DOHH2 (cell line): ENCODE measurements at regions not wholly inside any gene's neighbourhood (a gene's known extent, or its start where the extent isn't known, plus 50 kb on each side); places are given as distances from the start of the nearest gene placed in this dataset.

Experiments used
- H3F3A ChIP-seq: fragments of 200-600 bp; sonication (generic), shearing (Covaris generic); 2 replicates; pipeline ENCODE4 v1.6.0; 2016; ENCODE audit warnings: antibody characterized with exemption, mild to moderate bottlenecking; ENCODE audit not compliant: control insufficient read depth, insufficient read depth
- H3K27ac ChIP-seq: fragments of 200-600 bp; sonication (generic); 2 replicates; pipeline ENCODE4 v1.5.1; 2014; ENCODE audit warnings: low read depth, mild to moderate bottlenecking, low read length, moderate library complexity
- H3K27me3 ChIP-seq: fragments of 200-600 bp; sonication (generic); 2 replicates; pipeline ENCODE4 v1.6.1; 2014; ENCODE audit warnings: mild to moderate bottlenecking, low read length, mixed read lengths; ENCODE audit not compliant: control insufficient read depth
- H3K36me3 ChIP-seq: fragments of 200-600 bp; sonication (generic); 2 replicates; pipeline ENCODE4 v1.6.1; 2014; ENCODE audit warnings: mild to moderate bottlenecking, low read length, moderate library complexity, mixed read lengths; ENCODE audit not compliant: control insufficient read depth
- H3K4me1 ChIP-seq: fragments of 200-600 bp; sonication (generic); 2 replicates; pipeline ENCODE4 v1.6.1; 2014; ENCODE audit warnings: mild to moderate bottlenecking, low read length, mixed read lengths; ENCODE audit not compliant: control insufficient read depth
- H3K4me2 ChIP-seq: fragments of 200-600 bp; sonication (generic); 2 replicates; pipeline ENCODE4 v1.6.0; 2014; ENCODE audit warnings: mild to moderate bottlenecking, low read length, moderate library complexity
- H3K4me3 ChIP-seq: fragments of 200-600 bp; sonication (generic); 2 replicates; pipeline ENCODE4 v1.5.1; 2014; ENCODE audit warnings: mild to moderate bottlenecking, low read length, mixed read lengths
- H3K79me2 ChIP-seq: fragments of 200-600 bp; sonication (generic); 2 replicates; pipeline ENCODE4 v1.6.1; 2014; ENCODE audit warnings: mild to moderate bottlenecking, low read length, mixed read lengths; ENCODE audit not compliant: control insufficient read depth
- H3K9me2 ChIP-seq: fragments of 200-600 bp; sonication (generic); replicated peaks from 2 replicates; pipeline ENCODE4 v1.6.1; 2014; ENCODE audit warnings: mild to moderate bottlenecking, low read length, mixed read lengths; ENCODE audit not compliant: control insufficient read depth
- H3K9me3 ChIP-seq: fragments of 200-600 bp; sonication (generic); 2 replicates; pipeline ENCODE4 v1.6.1; 2014; ENCODE audit warnings: antibody characterized with exemption, low read length, mixed read lengths; ENCODE audit not compliant: control insufficient read depth, insufficient read depth
- H4K20me1 ChIP-seq: fragments of 200-600 bp; sonication (generic); 2 replicates; pipeline ENCODE4 v1.6.0; 2014; ENCODE audit warnings: low read depth, mild to moderate bottlenecking, antibody characterized with exemption, low read length, moderate library complexity; ENCODE audit not compliant: control insufficient read depth, insufficient read depth
- CTCF ChIP-seq: fragments of 200-600 bp; sonication (generic); IDR thresholded peaks from one replicate; pipeline ENCODE4 v1.5.1; 2014; ENCODE audit warnings: antibody characterized with exemption, mild to moderate bottlenecking, low read depth, low read length; ENCODE audit not compliant: poor library complexity, severe bottlenecking
- EZH2phosphoT487 ChIP-seq: fragments of 200-600 bp; sonication (generic); IDR thresholded peaks from 2 replicates; pipeline ENCODE4 v1.6.1; 2017; ENCODE audit warnings: borderline replicate concordance, mild to moderate bottlenecking, antibody characterized with exemption, low read length, moderate library complexity, mixed read lengths

GRCh38 chr4:111793433-111794091, 351.7 kb upstream of the FAM241A start:
- no peak overlapping the region for H3K4me2 ChIP-seq

GRCh38 chr4:111797455-111798163, 347.6 kb upstream of the FAM241A start:
- Histone ChIP-seq H3K9me3 (no peaks in the 10 kb centered on the region), H3K4me1 (no peaks in the 10 kb centered on the region), H4K20me1 (no peaks in the 10 kb centered on the region), H3F3A (no peaks in the 10 kb centered on the region), H3K36me3 (no peaks in the 10 kb centered on the region), H3K79me2 (no peaks in the 10 kb centered on the region), H3K9me2 (no peaks in the 10 kb centered on the region; the same call in 1 of the 2 replicates), H3K27me3 (no peaks in the 10 kb centered on the region), H3K4me2 (no peak overlapping the region), H3K4me3 (no peak overlapping the region), H3K27ac (no peak overlapping the region)
- TF ChIP-seq CTCF: no peak
- TF ChIP-seq EZH2phosphoT487: no peak

More at GRCh38 chr4:111793433-111794091, 351.7 kb upstream of the FAM241A start:
- H3K36me3 ChIP-seq: no peaks in the 10 kb centered on the region
- no peaks in the 10 kb centered on the region; the same call in 1 of the 2 replicates for H3K9me2 ChIP-seq
- no peak overlapping the region for H3K4me3 ChIP-seq
- no peaks in the 10 kb centered on the region for H3K27me3 ChIP-seq
- no peaks in the 10 kb centered on the region for H3K9me3 ChIP-seq
- no peaks in the 10 kb centered on the region for H3K79me2 ChIP-seq
- H4K20me1 ChIP-seq: no peaks in the 10 kb centered on the region
- no peak for TF ChIP-seq EZH2phosphoT487
- no peak for TF ChIP-seq CTCF
- no peaks in the 10 kb centered on the region for H3K4me1 ChIP-seq
- H3F3A ChIP-seq: no peaks in the 10 kb centered on the region
- H3K27ac ChIP-seq: no peak overlapping the region

- Histone ChIP-seq H3K4me1 (no peaks in the 10 kb centered on the region), H3K4me3 (no peak overlapping the region), H3K27ac (no peak overlapping the region), H3F3A (no peaks in the 10 kb centered on the region), H3K79me2 (no peaks in the 10 kb centered on the region), H4K20me1 (no peaks in the 10 kb centered on the region), H3K27me3 (no peaks in the 10 kb centered on the region), H3K9me3 (no peaks in the 10 kb centered on the region), H3K4me2 (no peak overlapping the region), H3K9me2 (no peaks in the 10 kb centered on the region), H3K36me3 (no peaks in the 10 kb centered on the region)
- TF ChIP-seq CTCF: no peak
- TF ChIP-seq EZH2phosphoT487: no peak
Measured at GRCh38 chr4:111798840-111799239, 346.4 kb upstream of the FAM241A start.
